HG02973 (cell line): ENCODE measurements at regions not wholly inside any gene's neighbourhood (a gene's known extent, or its start where the extent isn't known, plus 50 kb on each side); places are given as distances from the start of the nearest gene placed in this dataset.
A peak's percentile ranks its signal among the peaks of the same experiment; 100 is the strongest.

ENCODE experiments used
- ATAC-seq: cut with Tn5 transposase; IDR thresholded peaks from one replicate; pipeline ENCODE4 v1.9.1; 2021; ENCODE audit warnings: moderate library complexity; ENCODE audit not compliant: unreplicated experiment

GRCh38 chr13:90984756-90985155 lies 362.7 kb upstream of the MIR17HG start:
- ATAC-seq = no peak

DNA sequence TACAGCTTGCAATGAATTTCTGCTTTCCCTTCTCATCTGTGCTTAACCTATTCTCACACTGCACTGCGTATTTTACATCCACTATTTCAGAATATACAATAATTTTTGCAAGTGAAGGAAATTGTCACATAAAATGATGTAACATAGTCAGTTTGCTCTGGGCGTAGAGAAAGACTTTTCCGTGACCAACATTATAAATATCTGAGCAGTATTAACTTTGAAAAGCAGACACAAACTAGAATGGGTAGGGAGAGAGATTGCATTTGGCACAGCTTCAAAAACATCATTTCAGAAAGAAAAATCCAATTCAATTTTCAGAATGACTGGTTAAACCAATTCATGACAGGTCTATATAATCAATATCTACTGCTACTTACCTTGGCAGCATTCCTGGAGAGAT lies 352.5 kb upstream of the MIR17HG start:
- no peak for ATAC-seq

DNA sequence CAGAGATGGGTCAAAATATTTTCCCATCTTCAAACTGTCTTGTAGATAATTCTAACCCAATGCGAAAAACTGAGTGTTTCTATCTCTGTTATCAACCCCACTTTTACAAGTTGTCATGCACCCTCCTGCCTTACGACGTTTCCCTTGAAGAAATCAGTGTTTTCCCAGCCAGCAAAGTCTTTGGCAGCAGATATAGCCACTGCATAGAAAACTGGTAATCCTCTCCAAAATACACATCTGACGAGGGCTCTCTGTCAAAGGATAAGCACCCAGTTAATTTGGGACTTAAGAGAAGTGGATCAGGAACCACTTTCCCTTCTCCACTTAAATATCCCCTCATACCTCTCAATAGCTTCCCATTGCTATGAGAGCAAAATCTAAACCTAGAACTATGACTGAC lies 351.9 kb upstream of the MIR17HG start:
- no peak for ATAC-seq

- ATAC-seq = no peak
Measured at GRCh38 chr13:90997951-90998350, 349.5 kb upstream of the MIR17HG start.

DNA sequence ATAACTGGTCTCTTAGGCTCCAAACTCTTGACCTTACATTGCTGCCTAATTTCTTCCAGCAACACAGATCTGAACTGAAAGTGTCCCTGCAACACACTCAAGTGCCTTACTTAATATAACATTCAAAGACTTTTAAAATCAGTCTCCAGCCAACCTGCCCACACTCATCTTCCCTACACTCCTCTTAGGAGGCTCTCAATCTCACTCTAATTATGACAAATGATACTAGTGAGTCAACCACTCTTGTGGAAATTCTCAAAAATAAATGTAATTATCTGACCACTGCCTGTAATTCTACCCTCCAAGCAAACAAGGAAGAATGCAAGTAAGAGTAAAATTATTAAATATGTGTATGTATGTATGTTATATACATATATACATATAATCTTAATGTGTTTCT lies 348.1 kb upstream of the MIR17HG start:
- ATAC-seq = no peak

GRCh38 chr13:91001371-91001770 lies 346.1 kb upstream of the MIR17HG start:
- ATAC-seq = no peak

DNA sequence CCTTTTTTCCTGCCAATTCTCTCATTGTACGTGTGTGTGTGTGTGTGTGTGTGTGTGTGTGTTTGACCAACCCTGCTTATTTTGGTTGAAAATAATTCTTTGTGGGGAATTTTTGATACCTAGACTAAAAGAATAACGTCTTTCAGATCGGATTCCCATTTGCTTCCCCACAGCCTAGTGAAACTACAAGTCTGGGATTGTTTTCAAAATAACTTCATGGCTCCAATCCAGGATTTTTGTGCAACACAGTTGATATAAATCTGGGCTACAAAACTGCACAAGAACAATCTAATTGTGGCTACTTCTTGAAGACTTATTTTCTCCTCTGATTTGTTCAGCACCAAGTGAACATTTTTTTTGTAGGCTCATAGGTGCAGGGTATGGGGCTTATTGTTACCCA lies 332.8 kb upstream of the MIR17HG start:
- no peak for ATAC-seq

GRCh38 chr13:91017031-91017668 lies 330.3 kb upstream of the MIR17HG start:
- peak; percentile 99 for ATAC-seq

GRCh38 chr13:91017669-91018053 lies 329.8 kb upstream of the MIR17HG start:
- no peak for ATAC-seq

GRCh38 chr13:91020461-91021034 lies 326.9 kb upstream of the MIR17HG start:
- ATAC-seq = no peak

DNA sequence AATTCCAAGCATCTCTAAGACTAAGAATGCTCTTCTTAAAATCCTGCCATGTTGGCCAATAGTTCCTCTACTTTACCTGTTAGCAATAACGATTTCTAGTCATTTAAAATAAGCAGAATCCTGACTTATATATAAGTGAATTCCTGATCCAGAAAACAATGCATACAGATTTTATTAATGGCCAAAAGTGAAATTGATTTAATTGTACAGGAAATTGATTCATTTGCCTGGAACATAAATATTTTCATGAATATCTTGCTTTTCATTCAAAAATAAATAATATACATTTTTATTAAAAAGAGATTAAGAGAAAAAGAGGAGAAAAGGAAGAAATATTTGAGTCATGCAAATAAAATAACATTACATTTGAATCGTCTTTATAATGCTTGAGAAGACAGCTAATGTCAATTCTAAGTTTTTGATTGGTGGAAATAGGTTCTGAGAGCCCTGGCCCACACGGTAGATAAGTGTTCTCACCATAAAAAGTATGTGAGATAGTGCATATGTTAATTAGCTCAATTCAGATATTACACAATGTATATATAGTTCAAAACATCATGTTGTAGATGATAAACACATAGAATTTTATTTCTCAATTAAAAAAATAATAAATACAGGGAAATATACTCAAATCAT lies 323.2 kb upstream of the MIR17HG start:
- ATAC-seq = no peak

DNA sequence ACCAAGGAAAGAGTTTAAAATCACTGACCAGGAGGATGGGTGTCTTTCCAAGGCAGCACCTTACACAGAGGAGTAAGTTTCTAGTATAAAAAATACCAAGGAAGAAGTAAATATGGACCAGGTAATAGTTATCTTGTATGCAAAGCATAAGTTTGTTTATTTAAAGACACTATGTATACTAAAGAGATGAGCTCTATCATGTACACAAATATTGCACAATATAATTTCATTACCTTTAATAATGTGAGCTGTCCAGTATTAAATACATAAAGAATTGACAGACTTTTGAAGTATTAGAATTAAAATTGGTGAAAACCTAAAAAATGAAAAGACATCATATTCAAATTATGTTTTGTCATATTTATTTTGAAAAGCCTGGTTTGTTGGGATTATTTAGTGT lies 322.0 kb upstream of the MIR17HG start:
- ATAC-seq = no peak

DNA sequence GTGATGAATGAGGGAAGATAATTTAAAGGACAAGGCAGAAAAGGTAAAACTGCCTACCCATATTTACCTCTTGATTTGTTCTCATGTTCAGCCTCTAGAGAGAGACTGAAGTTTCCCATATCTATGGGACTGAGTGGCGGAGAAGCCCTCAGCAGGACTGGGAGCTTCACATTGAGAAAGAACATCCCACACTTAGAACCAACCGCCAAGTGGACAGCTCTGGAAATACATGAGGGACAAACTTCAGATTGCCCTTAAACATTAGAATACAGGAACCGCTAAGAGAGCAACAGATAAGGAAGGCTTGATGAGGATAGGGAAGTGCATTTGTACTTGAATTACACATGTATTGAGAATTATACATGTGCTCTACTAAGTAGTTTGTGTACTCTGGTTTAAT lies 316.0 kb upstream of the MIR17HG start:
- ATAC-seq = no peak

GRCh38 chr13:91032104-91032503 lies 315.4 kb upstream of the MIR17HG start:
- ATAC-seq = no peak

DNA sequence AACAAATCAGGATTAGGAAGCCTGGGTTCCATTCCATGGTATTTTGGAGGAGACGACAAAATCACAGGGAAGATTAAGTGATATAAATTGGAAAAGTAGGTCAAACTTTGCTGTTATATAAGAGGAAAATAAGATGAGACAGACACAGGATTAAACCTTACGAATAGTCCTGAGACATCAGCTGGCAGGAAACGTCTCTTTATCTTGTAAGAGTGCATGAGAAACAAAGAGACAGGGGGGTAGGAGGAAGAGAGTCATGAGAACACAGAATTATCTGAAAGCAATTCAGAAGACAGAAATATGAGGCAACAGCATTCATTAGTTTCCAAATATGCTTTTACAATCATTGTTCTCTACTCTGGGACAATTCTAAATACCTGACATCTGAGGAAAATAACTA lies 310.6 kb upstream of the MIR17HG start:
- ATAC-seq = no peak

GRCh38 chr13:91042870-91043269 lies 304.6 kb upstream of the MIR17HG start:
- no peak for ATAC-seq

DNA sequence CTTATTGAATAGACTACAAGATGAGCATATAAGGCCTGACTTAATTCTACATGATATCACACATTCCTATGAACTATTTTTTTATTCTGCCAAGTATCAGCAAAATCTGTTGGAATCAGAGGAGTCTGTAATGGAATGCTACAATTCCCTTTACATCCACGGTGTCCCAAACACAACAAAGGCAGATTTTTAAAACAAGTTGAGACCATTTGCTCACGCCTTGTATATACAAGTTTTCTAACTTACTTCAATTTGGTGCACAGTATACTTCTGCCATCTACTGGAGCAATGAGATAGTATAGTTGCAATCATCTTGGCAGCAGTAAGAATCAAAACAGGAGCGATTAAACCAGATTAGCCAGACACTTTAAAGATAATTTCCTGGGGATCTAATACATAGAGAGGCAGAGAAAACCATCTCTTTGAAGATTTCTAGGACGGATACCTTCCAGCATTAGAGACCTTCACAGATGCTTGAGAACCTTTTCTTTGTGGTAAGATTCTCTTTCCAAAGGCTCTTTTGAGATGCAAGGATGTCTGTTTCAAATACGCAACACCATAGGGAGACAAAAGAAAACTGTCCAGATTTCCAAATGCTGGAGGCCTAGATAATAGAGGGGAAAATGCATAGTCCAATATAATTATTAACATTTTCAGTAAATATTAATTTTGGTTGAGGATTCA lies 302.0 kb upstream of the MIR17HG start:
- no peak for ATAC-seq

DNA sequence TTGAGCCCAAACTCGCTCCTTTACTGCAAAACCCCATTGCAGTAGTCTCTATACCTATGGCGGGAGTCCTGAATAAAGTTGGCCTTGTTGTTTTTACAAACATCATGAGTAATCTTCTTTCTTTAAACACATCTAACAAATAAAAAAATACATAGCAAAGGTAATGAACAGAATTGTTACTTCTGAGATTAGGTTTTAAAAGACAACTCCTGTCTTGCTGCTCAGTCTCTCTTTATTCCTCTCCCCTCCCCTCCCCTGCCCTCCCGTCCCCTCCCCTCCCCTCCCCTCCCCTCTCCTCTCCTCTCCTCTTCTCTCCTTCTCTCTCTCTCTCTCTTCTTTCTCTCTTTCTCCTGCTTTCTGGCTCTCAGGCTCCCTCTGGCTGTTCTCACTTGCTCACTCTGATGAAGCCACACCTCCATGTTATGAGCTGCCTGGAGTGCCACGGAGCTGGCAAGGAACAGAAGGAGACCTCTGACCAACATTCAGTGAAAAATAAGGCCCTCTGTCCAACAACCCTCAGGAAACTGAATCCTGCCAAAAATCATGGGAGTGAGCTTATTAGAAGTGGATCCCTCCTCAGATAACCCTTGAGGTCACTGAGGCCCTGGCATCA lies 300.7 kb upstream of the MIR17HG start:
- ATAC-seq = no peak

- ATAC-seq = no peak
Measured at GRCh38 chr13:91050970-91051369, 296.5 kb upstream of the MIR17HG start.

DNA sequence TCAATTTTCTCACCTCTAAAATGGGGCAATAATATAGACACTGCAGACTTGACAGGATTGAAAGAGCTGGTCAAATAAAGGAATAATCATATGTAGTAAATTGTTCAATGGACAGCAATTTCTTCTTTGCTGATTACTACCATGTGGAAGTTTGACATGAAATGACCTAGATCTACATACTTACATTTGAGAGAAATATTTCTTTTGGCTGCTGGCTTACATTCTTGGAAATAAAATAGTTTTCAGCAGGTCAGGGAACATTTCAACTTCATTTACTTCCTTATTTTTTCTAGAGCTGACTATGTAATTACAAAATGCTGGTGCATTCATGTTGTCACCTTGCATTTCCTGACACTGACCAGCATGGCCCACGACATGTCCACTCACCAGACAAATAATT lies 294.6 kb upstream of the MIR17HG start:
- ATAC-seq = no peak

DNA sequence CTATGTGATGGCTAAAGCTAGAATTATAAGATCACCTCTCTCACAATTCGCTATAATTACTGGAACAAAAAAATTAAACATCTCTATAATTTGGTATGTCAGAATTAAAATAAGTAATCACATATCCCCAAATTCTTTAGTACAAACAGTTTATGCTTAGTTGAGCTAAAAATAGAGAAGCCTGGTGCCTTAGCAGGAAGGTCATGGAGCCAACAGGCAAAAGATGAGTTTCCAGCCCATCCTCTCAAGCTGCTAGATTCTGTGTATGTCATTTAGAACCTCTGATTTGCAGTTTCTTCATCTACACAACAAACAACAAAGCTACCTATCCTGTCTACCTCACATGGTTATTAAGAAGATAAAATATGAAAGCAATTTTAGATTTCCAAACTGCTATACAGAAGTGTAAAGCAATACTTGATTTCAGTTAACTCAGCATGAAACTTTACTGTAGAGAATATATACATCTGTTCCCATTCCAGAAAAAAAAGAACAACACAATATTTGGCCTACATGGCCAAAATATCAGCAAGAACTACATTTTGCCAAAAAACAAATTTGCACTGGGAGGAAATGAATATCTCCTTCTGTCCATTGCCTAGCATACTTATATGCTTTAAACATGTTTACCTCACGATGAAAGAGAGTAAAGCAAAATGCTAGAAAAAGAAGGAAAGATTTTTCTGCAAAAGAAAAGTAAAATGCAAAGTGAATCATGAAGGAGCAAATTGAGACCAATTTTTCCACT lies 294.0 kb upstream of the MIR17HG start:
- ATAC-seq = no peak
